GM10248 (cell line): ENCODE measurements at regions not wholly inside any gene's neighbourhood (a gene's known extent, or its start where the extent isn't known, plus 50 kb on each side); places are given as distances from the start of the nearest gene placed in this dataset.
"Not testable (repeated sequence)": the region's sequence is repeated elsewhere in the genome, so short reads cannot be mapped to it uniquely, and the experiment has no call there.

ENCODE experiments used
- CTCF ChIA-PET: fragments of 300-600 bp; sonication (Branson Sonifier 250); formaldehyde crosslinking; extraction: SDS; loops from one replicate; lab custom pipeline; 2021; ENCODE audit warnings: antibody characterized with exemption; lab: Yijun Ruan, JAX
- POLR2A ChIA-PET: fragments of 350-650 bp; sonication (Branson Sonifier 250); formaldehyde crosslinking; extraction: SDS; loops from one replicate; lab custom pipeline; 2020; ENCODE audit warnings: antibody characterized with exemption; lab: Yijun Ruan, JAX
- DNase-seq: peaks from one replicate; pipeline ENCODE4 v3.0.0; 2012; ENCODE audit errors: extremely low spot score
- CTCF ChIP-seq: IDR thresholded peaks from 2 replicates; pipeline ENCODE4 v1.5.1; 2012; ENCODE audit warnings: mild to moderate bottlenecking, low read depth; ENCODE audit errors: extremely low read depth, missing control alignments, control extremely low read depth

- ChIA-PET CTCF (interaction anchor here (0.8 kb wide), 1 partner anchor 13 kb away, joined by 3 read pairs; no protein-coding TSS in a partner anchor), POLR2A (no interaction called here)
- TF ChIP-seq CTCF: no peak
- DNase-seq: no peak
These were observed 718.5 kb downstream of the ZBBX start for GRCh38 chr3:166661621-166662020.

- CTCF ChIA-PET: no interaction called here
- POLR2A ChIA-PET: no interaction called here
- TF ChIP-seq CTCF: no peak
- no peak for DNase-seq
These were observed 719.1 kb downstream of the ZBBX start for GRCh38 chr3:166660962-166661361.

GRCh38 chr3:166637984-166638530, 742.0 kb downstream of the ZBBX start:
- TF ChIP-seq CTCF: no peak
- DNase-seq: no peak
- CTCF ChIA-PET: interaction anchor here (2.2 kb wide), 1 partner anchor 8 kb away, joined by 4 read pairs; no protein-coding TSS in a partner anchor
- POLR2A ChIA-PET: no interaction called here

GRCh38 chr3:166634091-166634746, 745.9 kb downstream of the ZBBX start:
- TF ChIP-seq CTCF: no peak
- ChIA-PET POLR2A (interaction anchor here (0.7 kb wide), 1 partner anchor 1598 kb away, joined by 3 read pairs; no protein-coding TSS in a partner anchor), CTCF (interaction anchor here (2.0 kb wide), 1 partner anchor 18 kb away, joined by 4 read pairs; no protein-coding TSS in a partner anchor)
- DNase-seq: no peak

- no peak for TF ChIP-seq CTCF
- ChIA-PET POLR2A (no interaction called here), CTCF (interaction anchor here (1.0 kb wide), 1 partner anchor 9 kb away, joined by 4 read pairs; no protein-coding TSS in a partner anchor)
- no peak for DNase-seq
These were observed 749.9 kb downstream of the ZBBX start for GRCh38 chr3:166630190-166630589.

- no peak for TF ChIP-seq CTCF
- POLR2A ChIA-PET: no interaction called here
- CTCF ChIA-PET: no interaction called here
- DNase-seq: no peak
These were observed 766.7 kb downstream of the ZBBX start for GRCh38 chr3:166613365-166613764.

GRCh38 chr3:166612761-166613160, 767.3 kb downstream of the ZBBX start:
- DNase-seq, CTCF ChIA-PET, POLR2A ChIA-PET: not testable (repeated sequence)
